ENCODE measurements at regions not wholly inside any gene's neighbourhood (a gene's known extent, or its start where the extent isn't known, plus 50 kb on each side); places are given as distances from the start of the nearest gene placed in this dataset.

- ChIA-PET POLR2A (ENCODE audit: unreplicated experiment) (no interaction called here), CTCF (no interaction called here)
- no peak overlapping the region for H2AFZ ChIP-seq
- intact Hi-C loops (cut with micrococcal nuclease; ENCODE audit: unreplicated experiment): no loop called here
- H3K27me3 ChIP-seq (ENCODE audit: insufficient read depth, low read depth): no peaks in the 10 kb centered on the region
- no peak overlapping the region for H3K27ac ChIP-seq
- no TSS peak for BruUV-seq (replicated peaks)
- no peaks in the 10 kb centered on the region for H3K79me2 ChIP-seq (ENCODE audit: low read depth)
- no peaks in the 10 kb centered on the region for H4K20me1 ChIP-seq (ENCODE audit: insufficient read depth)
- no peaks in the 10 kb centered on the region for H3F3A ChIP-seq (ENCODE audit: insufficient read depth, low read depth)
- no peaks in the 10 kb centered on the region for H3K4me1 ChIP-seq (replicated peaks; ENCODE audit: insufficient read depth)
- no peaks in the 10 kb centered on the region for H3K9me2 ChIP-seq (ENCODE audit: insufficient read depth)
- DNase-seq: no peak
- TF ChIP-seq EZH2 (IDR thresholded peaks at IDR 0.05; ENCODE audit: low read depth): no peak
- TF ChIP-seq, protein P1, sequence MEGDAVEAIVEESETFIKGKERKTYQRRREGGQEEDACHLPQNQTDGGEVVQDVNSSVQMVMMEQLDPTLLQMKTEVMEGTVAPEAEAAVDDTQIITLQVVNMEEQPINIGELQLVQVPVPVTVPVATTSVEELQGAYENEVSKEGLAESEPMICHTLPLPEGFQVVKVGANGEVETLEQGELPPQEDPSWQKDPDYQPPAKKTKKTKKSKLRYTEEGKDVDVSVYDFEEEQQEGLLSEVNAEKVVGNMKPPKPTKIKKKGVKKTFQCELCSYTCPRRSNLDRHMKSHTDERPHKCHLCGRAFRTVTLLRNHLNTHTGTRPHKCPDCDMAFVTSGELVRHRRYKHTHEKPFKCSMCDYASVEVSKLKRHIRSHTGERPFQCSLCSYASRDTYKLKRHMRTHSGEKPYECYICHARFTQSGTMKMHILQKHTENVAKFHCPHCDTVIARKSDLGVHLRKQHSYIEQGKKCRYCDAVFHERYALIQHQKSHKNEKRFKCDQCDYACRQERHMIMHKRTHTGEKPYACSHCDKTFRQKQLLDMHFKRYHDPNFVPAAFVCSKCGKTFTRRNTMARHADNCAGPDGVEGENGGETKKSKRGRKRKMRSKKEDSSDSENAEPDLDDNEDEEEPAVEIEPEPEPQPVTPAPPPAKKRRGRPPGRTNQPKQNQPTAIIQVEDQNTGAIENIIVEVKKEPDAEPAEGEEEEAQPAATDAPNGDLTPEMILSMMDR (conservative IDR thresholded peaks at IDR 0.05): no peak
- H3K4me2 ChIP-seq: no peak overlapping the region
- no peaks in the 10 kb centered on the region for H3K36me3 ChIP-seq (ENCODE audit: low read depth)
- no peaks in the 10 kb centered on the region for H3K9me3 ChIP-seq (ENCODE audit: insufficient read depth, low read depth)
- no peak overlapping the region for H3K4me3 ChIP-seq
These were observed 138.2 kb downstream of the RAD51AP2 start for GRCh38 chr2:17380003-17380402.

- TF ChIP-seq, protein P1 (conservative IDR thresholded peaks at IDR 0.05): no peak
- TF ChIP-seq EZH2 (IDR thresholded peaks at IDR 0.05; ENCODE audit: low read depth): no peak
- CTCF ChIA-PET: no interaction called here
- Histone ChIP-seq H2AFZ (no peak overlapping the region), H3K9me3 (ENCODE audit: insufficient read depth, low read depth) (no peaks in the 10 kb centered on the region), H4K20me1 (ENCODE audit: insufficient read depth) (no peaks in the 10 kb centered on the region), H3F3A (ENCODE audit: insufficient read depth, low read depth) (no peaks in the 10 kb centered on the region), H3K4me3 (no peak overlapping the region), H3K27me3 (ENCODE audit: insufficient read depth, low read depth) (no peaks in the 10 kb centered on the region), H3K36me3 (ENCODE audit: low read depth) (no peaks in the 10 kb centered on the region), H3K79me2 (ENCODE audit: low read depth) (no peaks in the 10 kb centered on the region), H3K4me1 (replicated peaks; ENCODE audit: insufficient read depth) (no peaks in the 10 kb centered on the region), H3K4me2 (no peak overlapping the region), H3K27ac (no peak overlapping the region), H3K9me2 (ENCODE audit: insufficient read depth) (peaks cover 4% of the 10 kb centered on the region; the same call in 1 of the 2 replicates)
- DNase-seq: no peak
- POLR2A ChIA-PET (ENCODE audit: unreplicated experiment): no interaction called here
- no TSS peak for BruUV-seq (replicated peaks)
- intact Hi-C loops (cut with micrococcal nuclease; ENCODE audit: unreplicated experiment): no loop called here
These were observed 143.0 kb downstream of the RAD51AP2 start for GRCh38 chr2:17375262-17375661.

- Histone ChIP-seq H3K36me3 (ENCODE audit: low read depth) (no peaks in the 10 kb centered on the region), H3F3A (ENCODE audit: insufficient read depth, low read depth) (no peaks in the 10 kb centered on the region), H3K4me3 (no peak overlapping the region), H3K27me3 (ENCODE audit: insufficient read depth, low read depth) (no peaks in the 10 kb centered on the region), H3K9me2 (ENCODE audit: insufficient read depth) (peaks cover 4% of the 10 kb centered on the region; the same call in 1 of the 2 replicates), H3K4me2 (no peak overlapping the region), H3K27ac (no peak overlapping the region), H3K4me1 (replicated peaks; ENCODE audit: insufficient read depth) (no peaks in the 10 kb centered on the region), H3K79me2 (ENCODE audit: low read depth) (no peaks in the 10 kb centered on the region), H2AFZ (no peak overlapping the region), H4K20me1 (ENCODE audit: insufficient read depth) (no peaks in the 10 kb centered on the region), H3K9me3 (ENCODE audit: insufficient read depth, low read depth) (no peaks in the 10 kb centered on the region)
- DNase-seq: no peak
- CTCF ChIA-PET: no interaction called here
- no TSS peak for BruUV-seq (replicated peaks)
- TF ChIP-seq, protein P1 (conservative IDR thresholded peaks at IDR 0.05): no peak
- TF ChIP-seq EZH2 (IDR thresholded peaks at IDR 0.05; ENCODE audit: low read depth): no peak
- intact Hi-C loops (cut with micrococcal nuclease; ENCODE audit: unreplicated experiment): no loop called here
- POLR2A ChIA-PET (ENCODE audit: unreplicated experiment): no interaction called here
These were observed 144.5 kb downstream of the RAD51AP2 start for GRCh38 chr2:17373741-17374140.

Measured in PC-9 (cell line).